ENCODE measurements at regions not wholly inside any gene's neighbourhood (a gene's known extent, or its start where the extent isn't known, plus 50 kb on each side); places are given as distances from the start of the nearest gene placed in this dataset.

- CTCF ChIA-PET: interaction anchor here (1.1 to 1.4 kb wide), 2 partner anchors 12 to 13 kb away, joined by 3 read pairs; no protein-coding TSS in a partner anchor
- no peak for DNase-seq
- no peaks in the 10 kb centered on the region for H3K9me3 ChIP-seq
These were observed 66.7 kb upstream of the FRMD6 start for GRCh38 chr14:51585055-51585454.

More at GRCh38 chr14:51585055-51585454, 66.7 kb upstream of the FRMD6 start:
- H3K79me2 ChIP-seq (ENCODE audit: insufficient read depth): no peaks in the 10 kb centered on the region
- POLR2A ChIA-PET: no interaction called here
- 93% methylated on average over 5 of the region's 5 CpGs for WGBS (ENCODE audit: low lambda C conversion rate)
- H3K36me3 ChIP-seq (replicated peaks in 1 of 2; ENCODE audit: control insufficient read depth in 1 of 2, insufficient read depth in 2 of 2, low read length in 1 of 2): no peaks in the 10 kb centered on the region
- H2AFZ ChIP-seq (ENCODE audit: low read depth): no peak overlapping the region
- H3K9me2 ChIP-seq: no peaks in the 10 kb centered on the region
- H3K9ac ChIP-seq: no peak overlapping the region
- peaks cover 24% of the 10 kb centered on the region for H3F3A ChIP-seq (replicated peaks; ENCODE audit: insufficient read depth)
- no peaks in the 10 kb centered on the region for H3K27me3 ChIP-seq (ENCODE audit: insufficient read depth)
- no peaks in the 10 kb centered on the region for H4K20me1 ChIP-seq (ENCODE audit: insufficient read depth)
- TF ChIP-seq MAX (IDR thresholded peaks at IDR 0.05; ENCODE audit: low read depth): no peak
- TF ChIP-seq NFIC (IDR thresholded peaks at IDR 0.05; ENCODE audit: borderline replicate concordance): no peak
- no peak for TF ChIP-seq USF1 (IDR thresholded peaks at IDR 0.05; ENCODE audit: borderline replicate concordance, low read depth)
- no peak for TF ChIP-seq PBX3 (IDR thresholded peaks at IDR 0.05)
- TF ChIP-seq MEF2A (IDR thresholded peaks at IDR 0.05; ENCODE audit: borderline replicate concordance, low read depth): no peak
- no peak for TF ChIP-seq TCF12 (IDR thresholded peaks at IDR 0.05)
- TF ChIP-seq RCOR1 (IDR thresholded peaks at IDR 0.05; ENCODE audit: low read length): no peak
- TF ChIP-seq CHD2 (IDR thresholded peaks at IDR 0.05; ENCODE audit: low read length, partially characterized antibody): no peak
- no peak for TF ChIP-seq MXI1 (IDR thresholded peaks at IDR 0.05; ENCODE audit: low read depth, low read length)
- TF ChIP-seq YY1 (IDR thresholded peaks at IDR 0.05; ENCODE audit: low read depth): no peak
- no peak for TF ChIP-seq ZBTB33 (IDR thresholded peaks at IDR 0.05; ENCODE audit: borderline replicate concordance, low read depth)
- TF ChIP-seq TAF1 (IDR thresholded peaks at IDR 0.05; ENCODE audit: borderline replicate concordance, low read depth, low read length): no peak
- TF ChIP-seq USF2 (IDR thresholded peaks at IDR 0.05; ENCODE audit: borderline replicate concordance, low read depth, low read length): no peak
- no peak for TF ChIP-seq CTCF (IDR thresholded peaks at IDR 0.05)
- TF ChIP-seq JUND (IDR thresholded peaks at IDR 0.05): no peak
- TF ChIP-seq FOXJ3 (CRISPR knock-in tag; IDR thresholded peaks at IDR 0.05): no peak
- H3K4me3 ChIP-seq (ENCODE audit: low read depth in 2 of 2, low read length in 1 of 2): no peak overlapping the region
- no peak overlapping the region for H3K4me2 ChIP-seq
- H3K4me1 ChIP-seq (ENCODE audit: control insufficient read depth in 1 of 2, insufficient read depth in 2 of 2, low read depth in 1 of 2, low read length in 1 of 2): peaks cover 0 to 3% of the 10 kb centered on the region in 2 experiments; a peak in 2 of 4 replicates
- H3K27ac ChIP-seq (ENCODE audit: low read depth in 2 of 2, low read length in 1 of 2): no peak overlapping the region

Data from SK-N-SH (cell line).